Fibroblast of lung (primary cell): ENCODE measurements at regions not wholly inside any gene's neighbourhood (a gene's known extent, or its start where the extent isn't known, plus 50 kb on each side); places are given as distances from the start of the nearest gene placed in this dataset.

ENCODE experiments used
- DNase-seq, 2 donors: peaks; one replicate each; pipeline versions ENCODE4 v3.0.0 to v3.0.0-alpha.2; 2010; ENCODE audit warnings: low read depth in 2 of 2
- H2AFZ ChIP-seq: 2 replicates; pipeline ENCODE4 v1.5.1; 2012; ENCODE audit warnings: low read length, control low read depth, inconsistent platforms
- H3K27ac ChIP-seq: 2 replicates; pipeline ENCODE4 v1.5.1; 2011; ENCODE audit warnings: low read length, control low read depth; ENCODE audit not compliant: insufficient read depth
- H3K27me3 ChIP-seq: 2 replicates; pipeline ENCODE4 v1.5.1; 2011; ENCODE audit warnings: mild to moderate bottlenecking, low read length; ENCODE audit not compliant: control insufficient read depth, insufficient read depth
- H3K36me3 ChIP-seq: 2 replicates; pipeline ENCODE4 v1.5.1; 2011; ENCODE audit warnings: low read length; ENCODE audit not compliant: control insufficient read depth, insufficient read depth
- H3K4me1 ChIP-seq: 2 replicates; pipeline ENCODE4 v1.5.1; 2011; ENCODE audit warnings: low read length; ENCODE audit not compliant: control insufficient read depth, insufficient read depth; ENCODE audit errors: extremely low read depth
- H3K4me2 ChIP-seq: 2 replicates; pipeline ENCODE4 v1.5.1; 2011; ENCODE audit warnings: low read length, control low read depth; ENCODE audit not compliant: insufficient read depth; ENCODE audit errors: extremely low read depth
- H3K4me3 ChIP-seq, 4 experiments: fragments of 200-600 bp in 1 of 4; sonication (generic) in 1 of 4; replicated peaks in 1 of 4; 2 replicates each; pipeline ENCODE4 v1.5.1; 2011 to 2016; ENCODE audit warnings: low read length in 4 of 4, low read depth in 3 of 4, mild to moderate bottlenecking in 3 of 4, control low read depth in 2 of 4, inconsistent platforms in 1 of 4, mixed read lengths in 1 of 4; ENCODE audit not compliant: insufficient read depth in 1 of 4; ENCODE audit errors: control extremely low read depth in 1 of 4
- H3K79me2 ChIP-seq: 2 replicates; pipeline ENCODE4 v1.5.1; 2012; ENCODE audit warnings: mild to moderate bottlenecking, low read length, inconsistent platforms; ENCODE audit not compliant: control insufficient read depth, insufficient read depth
- H3K9ac ChIP-seq: 2 replicates; pipeline ENCODE4 v1.5.1; 2011; ENCODE audit warnings: mild to moderate bottlenecking, low read length, control low read depth; ENCODE audit not compliant: insufficient read depth
- H3K9me3 ChIP-seq: 2 replicates; pipeline ENCODE4 v1.5.1; 2012; ENCODE audit warnings: low read depth, low read length; ENCODE audit not compliant: control insufficient read depth, insufficient read depth
- H4K20me1 ChIP-seq: 2 replicates; pipeline ENCODE4 v1.5.1; 2011; ENCODE audit warnings: low read length; ENCODE audit not compliant: control insufficient read depth, insufficient read depth; ENCODE audit errors: extremely low read depth
- EZH2 ChIP-seq: IDR thresholded peaks from 2 replicates; pipeline ENCODE4 v1.5.1; 2012; ENCODE audit warnings: low read length, control low read depth, mild to moderate bottlenecking; ENCODE audit errors: missing control alignments
- TF ChIP-seq, protein P1 (sequence below), 2 donors: IDR thresholded peaks in 1 of 2; conservative IDR thresholded peaks in 1 of 2; 1 replicate in 1 of 2; 2 replicates in 1 of 2; pipeline ENCODE4 v1.5.1; 2011 to 2012; ENCODE audit warnings: low read length in 2 of 2, control low read depth in 1 of 2, inconsistent platforms in 1 of 2, low read depth in 1 of 2, mild to moderate bottlenecking in 1 of 2

DNA sequence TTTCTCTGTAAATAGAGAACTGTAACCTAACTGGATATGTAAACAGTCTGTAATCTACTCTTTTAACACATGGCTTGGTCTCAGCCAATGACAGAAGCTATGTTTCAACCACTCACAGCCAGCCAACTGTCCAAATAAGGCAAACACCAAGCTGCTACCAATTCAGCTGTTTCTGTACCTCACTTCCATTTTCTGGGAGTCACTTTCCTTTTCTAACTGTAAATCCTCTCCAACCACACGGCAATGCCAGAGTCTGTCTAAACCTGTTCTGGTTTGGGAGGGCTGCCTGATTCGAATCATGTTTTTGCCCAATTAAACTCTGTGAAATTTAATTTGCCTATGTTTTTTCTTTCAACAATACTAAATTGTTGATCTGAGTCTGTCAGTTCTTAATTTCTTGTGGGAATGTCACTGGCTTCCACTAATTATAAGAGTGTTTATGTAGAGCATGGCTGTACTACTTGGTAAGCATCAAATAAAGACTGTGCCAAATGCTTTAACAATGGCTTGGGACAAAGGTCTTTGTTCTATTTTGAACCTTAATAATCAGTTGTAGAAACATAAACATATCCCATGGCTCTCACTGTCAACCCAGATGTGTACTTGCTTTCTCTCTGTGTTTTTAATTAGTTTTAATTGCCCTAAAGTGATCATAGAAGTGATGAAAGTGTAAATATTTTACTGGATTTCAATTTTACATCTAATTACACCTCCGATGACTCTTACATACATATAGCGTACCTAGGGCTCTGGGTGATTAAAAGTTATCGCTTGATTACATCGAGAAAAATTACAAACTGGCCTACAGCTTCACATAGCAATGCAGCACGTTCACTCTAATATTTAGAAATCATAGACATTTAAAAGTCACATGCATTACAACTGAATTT is 1144.6 kb upstream of the TMPRSS15 start:
- Histone ChIP-seq H3K79me2 (no peaks in the 10 kb centered on the region), H3K4me1 (no peaks in the 10 kb centered on the region), H4K20me1 (no peaks in the 10 kb centered on the region), H3K4me2 (no peak overlapping the region), H2AFZ (no peak overlapping the region), H3K36me3 (no peaks in the 10 kb centered on the region), H3K27me3 (no peaks in the 10 kb centered on the region), H3K27ac (no peak overlapping the region), H3K4me3 (no peak overlapping the region), H3K9me3 (no peaks in the 10 kb centered on the region), H3K9ac (no peak overlapping the region)
- TF ChIP-seq, protein P1, sequence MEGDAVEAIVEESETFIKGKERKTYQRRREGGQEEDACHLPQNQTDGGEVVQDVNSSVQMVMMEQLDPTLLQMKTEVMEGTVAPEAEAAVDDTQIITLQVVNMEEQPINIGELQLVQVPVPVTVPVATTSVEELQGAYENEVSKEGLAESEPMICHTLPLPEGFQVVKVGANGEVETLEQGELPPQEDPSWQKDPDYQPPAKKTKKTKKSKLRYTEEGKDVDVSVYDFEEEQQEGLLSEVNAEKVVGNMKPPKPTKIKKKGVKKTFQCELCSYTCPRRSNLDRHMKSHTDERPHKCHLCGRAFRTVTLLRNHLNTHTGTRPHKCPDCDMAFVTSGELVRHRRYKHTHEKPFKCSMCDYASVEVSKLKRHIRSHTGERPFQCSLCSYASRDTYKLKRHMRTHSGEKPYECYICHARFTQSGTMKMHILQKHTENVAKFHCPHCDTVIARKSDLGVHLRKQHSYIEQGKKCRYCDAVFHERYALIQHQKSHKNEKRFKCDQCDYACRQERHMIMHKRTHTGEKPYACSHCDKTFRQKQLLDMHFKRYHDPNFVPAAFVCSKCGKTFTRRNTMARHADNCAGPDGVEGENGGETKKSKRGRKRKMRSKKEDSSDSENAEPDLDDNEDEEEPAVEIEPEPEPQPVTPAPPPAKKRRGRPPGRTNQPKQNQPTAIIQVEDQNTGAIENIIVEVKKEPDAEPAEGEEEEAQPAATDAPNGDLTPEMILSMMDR (conservative IDR thresholded peaks at IDR 0.05 in 1 of 2, IDR thresholded peaks at IDR 0.05 in 1 of 2; ENCODE audit: low read depth in 1 of 2, low read length in 2 of 2), result no peak
- no peak for TF ChIP-seq EZH2
- DNase-seq, result no peak

DNA sequence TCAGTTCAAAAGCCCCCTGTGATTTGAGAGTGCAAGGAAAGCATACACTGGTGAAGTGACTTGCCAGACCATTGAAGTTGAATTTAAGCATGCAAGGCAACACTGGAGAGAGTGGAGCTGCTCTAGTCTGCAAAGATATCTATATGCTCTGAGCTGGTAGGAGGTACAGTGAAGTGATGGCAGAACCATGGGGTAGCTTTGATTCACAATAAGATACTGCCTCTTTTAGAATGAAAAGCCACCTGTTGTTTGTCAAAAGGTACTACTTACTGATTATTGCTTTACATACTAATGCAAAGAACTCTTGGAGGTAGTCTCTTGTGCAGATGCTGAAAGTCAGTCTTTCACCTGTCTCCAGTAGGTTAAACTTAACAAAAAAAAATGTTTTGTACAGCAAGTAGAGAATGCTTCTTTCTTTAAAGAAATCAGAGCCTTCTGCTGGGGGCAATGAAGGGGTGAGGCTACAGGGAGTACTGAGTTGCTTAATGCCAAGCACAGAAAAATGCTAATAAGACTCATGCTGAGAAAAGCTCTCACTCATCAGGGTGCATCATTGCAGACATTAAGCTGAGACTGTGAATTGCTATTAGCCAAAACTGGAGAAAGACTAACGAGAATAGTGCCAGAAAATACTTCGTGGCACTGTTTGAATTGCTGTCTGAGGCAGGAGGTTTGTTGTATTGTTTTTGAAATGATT is 1150.5 kb upstream of the TMPRSS15 start:
- H3K36me3 ChIP-seq, result no peaks in the 10 kb centered on the region
- H3K9me3 ChIP-seq, result no peaks in the 10 kb centered on the region
- no peak for DNase-seq
- H3K4me1 ChIP-seq, result no peaks in the 10 kb centered on the region
- no peaks in the 10 kb centered on the region for H3K27me3 ChIP-seq
- H3K79me2 ChIP-seq, result no peaks in the 10 kb centered on the region
- no peak overlapping the region for H2AFZ ChIP-seq
- TF ChIP-seq, protein P1 (conservative IDR thresholded peaks at IDR 0.05 in 1 of 2, IDR thresholded peaks at IDR 0.05 in 1 of 2; ENCODE audit: low read depth in 1 of 2, low read length in 2 of 2), result no peak
- TF ChIP-seq EZH2, result no peak
- no peaks in the 10 kb centered on the region for H4K20me1 ChIP-seq
- H3K4me2 ChIP-seq, result no peak overlapping the region
- H3K4me3 ChIP-seq, result no peak overlapping the region
- H3K27ac ChIP-seq, result no peak overlapping the region
- H3K9ac ChIP-seq, result no peak overlapping the region

DNA sequence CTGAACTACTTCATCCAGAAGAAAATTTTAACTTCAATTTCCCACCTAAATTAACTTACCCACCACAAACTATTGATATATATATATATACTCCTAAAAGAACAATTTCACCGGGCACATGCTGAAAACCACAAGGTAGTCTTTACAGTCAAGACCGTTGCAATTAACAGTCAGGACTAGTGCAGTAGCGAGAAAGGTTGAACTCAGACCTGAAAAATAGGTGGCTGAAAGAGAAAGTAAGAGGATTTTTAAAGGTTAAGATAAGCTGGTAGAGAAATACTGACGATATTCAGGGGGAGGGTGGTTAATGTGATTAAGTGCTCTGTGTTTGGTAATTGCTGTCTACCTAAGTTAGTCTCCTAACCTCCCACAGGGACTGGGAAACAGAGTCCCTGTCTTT is 1153.5 kb upstream of the TMPRSS15 start:
- H3K27me3 ChIP-seq, result no peaks in the 10 kb centered on the region
- H3K4me2 ChIP-seq, result no peak overlapping the region
- no peak overlapping the region for H3K27ac ChIP-seq
- H2AFZ ChIP-seq, result no peak overlapping the region
- TF ChIP-seq, protein P1 (conservative IDR thresholded peaks at IDR 0.05 in 1 of 2, IDR thresholded peaks at IDR 0.05 in 1 of 2; ENCODE audit: low read depth in 1 of 2, low read length in 2 of 2), result no peak
- TF ChIP-seq EZH2, result no peak
- no peak for DNase-seq
- no peaks in the 10 kb centered on the region for H3K79me2 ChIP-seq
- no peaks in the 10 kb centered on the region for H3K9me3 ChIP-seq
- no peak overlapping the region for H3K4me3 ChIP-seq
- H4K20me1 ChIP-seq, result no peaks in the 10 kb centered on the region
- no peak overlapping the region for H3K9ac ChIP-seq
- H3K4me1 ChIP-seq, result no peaks in the 10 kb centered on the region
- H3K36me3 ChIP-seq, result no peaks in the 10 kb centered on the region
